ENCODE measurements at regions not wholly inside any gene's neighbourhood (a gene's known extent, or its start where the extent isn't known, plus 50 kb on each side); places are given as distances from the start of the nearest gene placed in this dataset.
"Not testable (repeated sequence)": the region's sequence is repeated elsewhere in the genome, so short reads cannot be mapped to it uniquely, and the experiment has no call there.

GRCh38 chr5:153267506-153267905 is 223.0 kb upstream of the GRIA1 start:
- H3K27ac Mint-ChIP-seq: no peak overlapping the region
- TF ChIP-seq CTCF (IDR thresholded peaks at IDR 0.05; ENCODE audit: unreplicated experiment in 3 of 3): no peak
- no peaks in the 10 kb centered on the region for H3K36me3 Mint-ChIP-seq (ENCODE audit: low read depth)
- no peaks in the 10 kb centered on the region for H3K9me3 Mint-ChIP-seq
- H3K4me3 Mint-ChIP-seq: no peak overlapping the region
- H3K27me3 Mint-ChIP-seq (ENCODE audit: low read depth): no peaks in the 10 kb centered on the region
- no peaks in the 10 kb centered on the region for H3K4me1 Mint-ChIP-seq

GRCh38 chr5:153275695-153276094 is 214.8 kb upstream of the GRIA1 start:
- no peaks in the 10 kb centered on the region for H3K9me3 Mint-ChIP-seq
- no peak overlapping the region for H3K27ac Mint-ChIP-seq
- H3K27me3 Mint-ChIP-seq (ENCODE audit: low read depth): no peaks in the 10 kb centered on the region
- H3K4me3 Mint-ChIP-seq: no peak overlapping the region
- no peaks in the 10 kb centered on the region for H3K4me1 Mint-ChIP-seq
- no peak for TF ChIP-seq CTCF (IDR thresholded peaks at IDR 0.05; ENCODE audit: unreplicated experiment in 3 of 3)
- no peaks in the 10 kb centered on the region for H3K36me3 Mint-ChIP-seq (ENCODE audit: low read depth)

- Mint-ChIP-seq H3K27ac (no peak overlapping the region), H3K27me3 (ENCODE audit: low read depth) (no peaks in the 10 kb centered on the region), H3K9me3 (no peaks in the 10 kb centered on the region), H3K4me1 (no peaks in the 10 kb centered on the region), H3K36me3 (ENCODE audit: low read depth) (no peaks in the 10 kb centered on the region), H3K4me3 (no peak overlapping the region)
- TF ChIP-seq CTCF (IDR thresholded peaks at IDR 0.05; ENCODE audit: unreplicated experiment in 3 of 3): no peak
Measured at GRCh38 chr5:153276151-153276550, 214.3 kb upstream of the GRIA1 start.

- not testable (repeated sequence) for H3K4me3 Mint-ChIP-seq; H3K27me3 Mint-ChIP-seq (ENCODE audit: low read depth); H3K36me3 Mint-ChIP-seq (ENCODE audit: low read depth); H3K4me1 Mint-ChIP-seq; H3K27ac Mint-ChIP-seq
- peaks cover 23% of the 10 kb centered on the region for H3K9me3 Mint-ChIP-seq
Measured at GRCh38 chr5:153296251-153296844, 194.1 kb upstream of the GRIA1 start.

- H3K4me3 Mint-ChIP-seq: no peak overlapping the region
- no peak for TF ChIP-seq CTCF (IDR thresholded peaks at IDR 0.05; ENCODE audit: unreplicated experiment in 3 of 3)
- H3K9me3 Mint-ChIP-seq: peaks cover 18% of the 10 kb centered on the region
- H3K27me3 Mint-ChIP-seq (ENCODE audit: low read depth): peaks cover 3% of the 10 kb centered on the region
- H3K4me1 Mint-ChIP-seq: no peaks in the 10 kb centered on the region
- H3K36me3 Mint-ChIP-seq (ENCODE audit: low read depth): no peaks in the 10 kb centered on the region
- no peak overlapping the region for H3K27ac Mint-ChIP-seq
Measured at GRCh38 chr5:153299891-153300290, 190.6 kb upstream of the GRIA1 start.

- Mint-ChIP-seq H3K27ac (no peak overlapping the region), H3K4me1 (no peaks in the 10 kb centered on the region), H3K27me3 (ENCODE audit: low read depth) (no peaks in the 10 kb centered on the region), H3K4me3 (no peak overlapping the region), H3K9me3 (peaks cover 7% of the 10 kb centered on the region), H3K36me3 (ENCODE audit: low read depth) (no peaks in the 10 kb centered on the region)
- no peak for TF ChIP-seq CTCF (IDR thresholded peaks at IDR 0.05; ENCODE audit: unreplicated experiment in 3 of 3)
Measured at GRCh38 chr5:153308282-153308681, 182.2 kb upstream of the GRIA1 start.

Measured in nephron (organoid).